SU-DHL-6 (cell line): ENCODE measurements at regions not wholly inside any gene's neighbourhood (a gene's known extent, or its start where the extent isn't known, plus 50 kb on each side); places are given as distances from the start of the nearest gene placed in this dataset.

Source experiments
- H2AFZ ChIP-seq: fragments of 200-600 bp; sonication (generic); 2 replicates; pipeline ENCODE4 v1.6.1; 2014; ENCODE audit warnings: low read depth, mild to moderate bottlenecking, moderate library complexity, mixed read lengths, antibody characterized with exemption, low read length; ENCODE audit not compliant: severe bottlenecking
- H3F3A ChIP-seq: fragments of 200-600 bp; shearing (Covaris generic); 2 replicates; pipeline ENCODE4 v1.6.0; 2016; ENCODE audit warnings: antibody characterized with exemption, mild to moderate bottlenecking; ENCODE audit not compliant: insufficient read depth
- H3K27ac ChIP-seq: fragments of 200-600 bp; sonication (generic); 2 replicates; pipeline ENCODE4 v1.5.1; 2016; ENCODE audit warnings: low read depth, mild to moderate bottlenecking, low read length, moderate library complexity, mixed read lengths
- H3K27me3 ChIP-seq: fragments of 200-600 bp; sonication (generic), shearing (Covaris generic); 2 replicates; pipeline ENCODE4 v1.6.0; 2014; ENCODE audit warnings: mild to moderate bottlenecking, low read length
- H3K36me3 ChIP-seq: fragments of 200-600 bp; sonication (generic); 2 replicates; pipeline ENCODE4 v1.6.1; 2014; ENCODE audit warnings: mild to moderate bottlenecking, low read length, mixed read lengths
- H3K4me2 ChIP-seq: fragments of 300-600, 200-600 bp; shearing (Covaris generic), sonication (generic); 2 replicates; pipeline ENCODE4 v1.6.0; 2014; ENCODE audit warnings: low read length, low read depth, mild to moderate bottlenecking; ENCODE audit not compliant: poor library complexity, severe bottlenecking
- H3K4me3 ChIP-seq: fragments of 200-600 bp; sonication (generic); 2 replicates; pipeline ENCODE4 v1.5.1; 2014; ENCODE audit warnings: antibody characterized with exemption, low read length, mild to moderate bottlenecking, mixed read lengths; ENCODE audit not compliant: insufficient read depth, poor library complexity, severe bottlenecking
- H3K79me2 ChIP-seq: fragments of 200-600 bp; sonication (generic); 2 replicates; pipeline ENCODE4 v1.6.1; 2014; ENCODE audit warnings: mild to moderate bottlenecking, low read length, moderate library complexity; ENCODE audit not compliant: insufficient read depth
- H3K9ac ChIP-seq: fragments of 200-600 bp; sonication (generic); 2 replicates; pipeline ENCODE4 v1.7.0; 2014; ENCODE audit warnings: mild to moderate bottlenecking, low read length
- H3K9me2 ChIP-seq: fragments of 200-600 bp; sonication (generic); replicated peaks from 2 replicates; pipeline ENCODE4 v1.6.1; 2014; ENCODE audit warnings: low read length; ENCODE audit not compliant: insufficient read depth
- H3K9me3 ChIP-seq: fragments of 200-600 bp; sonication (generic); 2 replicates; pipeline ENCODE4 v1.6.1; 2014; ENCODE audit warnings: low read length, mixed read lengths; ENCODE audit not compliant: insufficient read depth
- H4K20me1 ChIP-seq: fragments of 200-600 bp; sonication (generic); 2 replicates; pipeline ENCODE4 v1.6.1; 2014; ENCODE audit warnings: low read depth, mild to moderate bottlenecking, antibody characterized with exemption, low read length, moderate library complexity, mixed read lengths
- EZH2phosphoT487 ChIP-seq: fragments of 200-600 bp; sonication (generic), shearing (Covaris generic); conservative IDR thresholded peaks from 2 replicates; pipeline ENCODE4 v1.6.1; 2018; ENCODE audit warnings: mild to moderate bottlenecking, antibody characterized with exemption, low read length, moderate library complexity, mixed read lengths
- TF ChIP-seq, protein P1 (sequence below): fragments of 200-600 bp; sonication (generic); IDR thresholded peaks from one replicate; pipeline ENCODE4 v1.5.1; 2017; ENCODE audit warnings: antibody characterized with exemption, mild to moderate bottlenecking, low read length, moderate library complexity; ENCODE audit not compliant: insufficient read depth, poor library complexity, severe bottlenecking

DNA sequence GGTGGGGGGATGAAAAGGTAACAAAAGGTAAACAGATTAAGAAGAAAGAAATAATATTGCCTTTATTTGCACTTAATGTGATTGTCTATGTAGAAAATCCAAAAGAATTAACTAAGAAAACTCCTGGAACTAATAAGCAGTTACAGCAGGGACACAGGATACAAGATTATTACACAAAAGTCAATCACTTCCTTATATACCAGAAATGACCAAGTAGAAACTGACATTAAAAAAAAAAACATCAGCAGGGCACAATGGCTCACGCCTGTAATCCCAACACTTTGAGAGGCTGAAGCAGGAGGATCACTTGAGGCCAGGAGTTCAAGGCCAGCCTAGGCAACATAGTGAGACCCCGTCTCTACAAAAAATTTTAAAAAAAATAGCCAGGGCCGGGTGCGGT is 123.2 kb upstream of the RIPOR2 start:
- Histone ChIP-seq H3K9ac (no peak overlapping the region), H2AFZ (no peak overlapping the region), H3K27ac (no peak overlapping the region), H4K20me1 (no peaks in the 10 kb centered on the region), H3K79me2 (no peaks in the 10 kb centered on the region), H3K27me3 (no peaks in the 10 kb centered on the region), H3K9me3 (no peaks in the 10 kb centered on the region), H3K9me2 (no peaks in the 10 kb centered on the region), H3K4me2 (no peak overlapping the region), H3K4me3 (no peak overlapping the region), H3F3A (no peaks in the 10 kb centered on the region), H3K36me3 (no peaks in the 10 kb centered on the region)
- TF ChIP-seq, protein P1, sequence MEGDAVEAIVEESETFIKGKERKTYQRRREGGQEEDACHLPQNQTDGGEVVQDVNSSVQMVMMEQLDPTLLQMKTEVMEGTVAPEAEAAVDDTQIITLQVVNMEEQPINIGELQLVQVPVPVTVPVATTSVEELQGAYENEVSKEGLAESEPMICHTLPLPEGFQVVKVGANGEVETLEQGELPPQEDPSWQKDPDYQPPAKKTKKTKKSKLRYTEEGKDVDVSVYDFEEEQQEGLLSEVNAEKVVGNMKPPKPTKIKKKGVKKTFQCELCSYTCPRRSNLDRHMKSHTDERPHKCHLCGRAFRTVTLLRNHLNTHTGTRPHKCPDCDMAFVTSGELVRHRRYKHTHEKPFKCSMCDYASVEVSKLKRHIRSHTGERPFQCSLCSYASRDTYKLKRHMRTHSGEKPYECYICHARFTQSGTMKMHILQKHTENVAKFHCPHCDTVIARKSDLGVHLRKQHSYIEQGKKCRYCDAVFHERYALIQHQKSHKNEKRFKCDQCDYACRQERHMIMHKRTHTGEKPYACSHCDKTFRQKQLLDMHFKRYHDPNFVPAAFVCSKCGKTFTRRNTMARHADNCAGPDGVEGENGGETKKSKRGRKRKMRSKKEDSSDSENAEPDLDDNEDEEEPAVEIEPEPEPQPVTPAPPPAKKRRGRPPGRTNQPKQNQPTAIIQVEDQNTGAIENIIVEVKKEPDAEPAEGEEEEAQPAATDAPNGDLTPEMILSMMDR, result no peak
- TF ChIP-seq EZH2phosphoT487, result no peak

GRCh38 chr6:25060522-25060921 is 124.8 kb upstream of the RIPOR2 start:
- Histone ChIP-seq H3K27me3 (no peaks in the 10 kb centered on the region), H4K20me1 (no peaks in the 10 kb centered on the region), H3K27ac (no peak overlapping the region), H3K9ac (no peak overlapping the region), H3F3A (no peaks in the 10 kb centered on the region), H3K4me3 (no peak overlapping the region), H3K79me2 (no peaks in the 10 kb centered on the region), H3K9me3 (no peaks in the 10 kb centered on the region), H3K36me3 (no peaks in the 10 kb centered on the region), H2AFZ (no peak overlapping the region), H3K9me2 (no peaks in the 10 kb centered on the region), H3K4me2 (no peak overlapping the region)
- TF ChIP-seq EZH2phosphoT487, result no peak
- TF ChIP-seq, protein P1, result no peak

DNA sequence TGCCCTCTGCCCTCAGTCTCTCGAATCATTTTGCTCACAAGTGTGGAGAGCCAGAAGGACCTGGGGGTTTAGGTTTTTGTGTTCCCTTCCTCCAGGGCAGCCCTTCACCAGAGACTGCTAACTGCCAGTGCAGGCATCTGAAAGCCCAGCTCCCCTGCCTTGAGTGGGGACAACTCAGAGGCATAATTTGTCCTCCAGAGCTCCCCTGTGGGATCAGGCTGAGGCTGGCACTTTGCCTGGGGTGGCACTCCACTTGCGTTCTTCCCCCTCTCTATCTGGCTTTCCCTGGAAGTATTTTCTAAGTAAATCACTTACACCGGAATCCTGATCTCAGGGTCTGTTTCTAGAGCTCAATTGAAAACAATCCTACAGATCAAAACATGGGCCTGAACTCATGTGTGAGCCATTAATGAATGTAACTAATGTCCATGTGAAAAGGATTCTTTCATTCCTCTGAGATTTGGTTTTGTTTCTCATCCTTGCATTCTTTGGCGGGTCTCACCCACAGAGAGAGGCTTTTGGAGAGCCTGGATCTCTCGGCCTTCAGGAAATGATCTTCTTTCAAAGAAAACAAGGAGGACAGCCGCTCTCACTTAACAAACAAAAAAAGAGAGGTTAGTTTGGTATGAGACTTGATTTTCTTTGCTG is 125.7 kb upstream of the RIPOR2 start:
- no peak for TF ChIP-seq EZH2phosphoT487
- TF ChIP-seq, protein P1, result no peak
- H2AFZ ChIP-seq, result no peak overlapping the region
- no peak overlapping the region for H3K9ac ChIP-seq

More for the DNA sequence above, 125.7 kb upstream of the RIPOR2 start:
- H4K20me1 ChIP-seq, result no peaks in the 10 kb centered on the region
- H3K4me2 ChIP-seq, result no peak overlapping the region
- H3K27me3 ChIP-seq, result no peaks in the 10 kb centered on the region
- no peaks in the 10 kb centered on the region for H3K36me3 ChIP-seq
- no peaks in the 10 kb centered on the region for H3F3A ChIP-seq
- no peaks in the 10 kb centered on the region for H3K9me3 ChIP-seq
- H3K9me2 ChIP-seq, result no peaks in the 10 kb centered on the region
- no peak overlapping the region for H3K27ac ChIP-seq
- no peaks in the 10 kb centered on the region for H3K79me2 ChIP-seq
- H3K4me3 ChIP-seq, result no peak overlapping the region
